ENCODE measurements at regions not wholly inside any gene's neighbourhood (a gene's known extent, or its start where the extent isn't known, plus 50 kb on each side); places are given as distances from the start of the nearest gene placed in this dataset.

- DNase-seq (ENCODE audit: low read depth in 2 of 2): no peak
- TF ChIP-seq CTCF (IDR thresholded peaks at IDR 0.05; ENCODE audit: low read depth, low read length): no peak
- no peak overlapping the region for H3K4me3 ChIP-seq (replicated peaks in 1 of 2; ENCODE audit: low read depth in 2 of 2, low read length in 2 of 2)
Measured at GRCh38 chr4:20614816-20615215, 85.4 kb upstream of the PACRGL start.

GRCh38 chr4:20615486-20616260 lies 84.6 kb upstream of the PACRGL start:
- DNase-seq (ENCODE audit: low read depth in 2 of 2): peak in 1 of 2 donors; percentile 42

GRCh38 chr4:20616313-20616712 lies 83.9 kb upstream of the PACRGL start:
- no peak for DNase-seq (ENCODE audit: low read depth in 2 of 2)
- TF ChIP-seq CTCF (IDR thresholded peaks at IDR 0.05; ENCODE audit: low read depth, low read length): no peak
- no peak overlapping the region for H3K4me3 ChIP-seq (replicated peaks in 1 of 2; ENCODE audit: low read depth in 2 of 2, low read length in 2 of 2)

More at GRCh38 chr4:20615486-20616260, 84.6 kb upstream of the PACRGL start:
- H3K4me3 ChIP-seq (replicated peaks in 1 of 2; ENCODE audit: low read depth in 2 of 2, low read length in 2 of 2): no peak overlapping the region
- no peak for TF ChIP-seq CTCF (IDR thresholded peaks at IDR 0.05; ENCODE audit: low read depth, low read length)

- no peak for DNase-seq (ENCODE audit: low read depth in 2 of 2)
- no peak for TF ChIP-seq CTCF (IDR thresholded peaks at IDR 0.05; ENCODE audit: low read depth, low read length)
- H3K4me3 ChIP-seq (replicated peaks in 1 of 2; ENCODE audit: low read depth in 2 of 2, low read length in 2 of 2): no peak overlapping the region
Measured at GRCh38 chr4:20616848-20617247, 83.4 kb upstream of the PACRGL start.

GRCh38 chr4:20617678-20618396 lies 82.4 kb upstream of the PACRGL start:
- no peak overlapping the region for H3K4me3 ChIP-seq (replicated peaks in 1 of 2; ENCODE audit: low read depth in 2 of 2, low read length in 2 of 2)
- no peak for TF ChIP-seq CTCF (IDR thresholded peaks at IDR 0.05; ENCODE audit: low read depth, low read length)
- DNase-seq (ENCODE audit: low read depth in 2 of 2): no peak

- TF ChIP-seq CTCF (IDR thresholded peaks at IDR 0.05; ENCODE audit: low read depth, low read length): no peak
- DNase-seq (ENCODE audit: low read depth in 2 of 2): no peak
- no peak overlapping the region for H3K4me3 ChIP-seq (replicated peaks in 1 of 2; ENCODE audit: low read depth in 2 of 2, low read length in 2 of 2)
Measured at GRCh38 chr4:20618731-20619130, 81.5 kb upstream of the PACRGL start.

Measured in cardiac fibroblast (primary cell).